Omental fat pad (tissue), 3 donors: ENCODE measurements at regions not wholly inside any gene's neighbourhood (a gene's known extent, or its start where the extent isn't known, plus 50 kb on each side); places are given as distances from the start of the nearest gene placed in this dataset.

Experiments used
- ATAC-seq: fragments of 150-250 bp; one replicate; pipeline ENCODE4 v1.9.1; 2016; ENCODE audit warnings: mild to moderate bottlenecking, moderate library complexity; ENCODE audit not compliant: low FRiP score
- DNase-seq: peaks from one replicate; pipeline ENCODE4 v3.0.0-alpha.2; 2019; ENCODE audit warnings: low spot score
- CTCF ChIP-seq, 3 donors: fragments of 450-650 bp; IDR thresholded peaks; one replicate each; pipeline ENCODE4 v1.5.1; 2016 to 2017; ENCODE audit warnings: antibody characterized with exemption in 3 of 3, mild to moderate bottlenecking in 3 of 3, moderate library complexity in 2 of 3

GRCh38 chr10:25094590-25094989 lies 78.2 kb downstream of the THNSL1 start:
- no peak for DNase-seq
- TF ChIP-seq CTCF (IDR thresholded peaks at IDR 0.05) = no peak
- ATAC-seq = no peak

- no peak for ATAC-seq
- DNase-seq = no peak
- TF ChIP-seq CTCF (IDR thresholded peaks at IDR 0.05) = no peak
Measured at GRCh38 chr10:25097669-25098411, 77.0 kb upstream of the GPR158 start.

- TF ChIP-seq CTCF (IDR thresholded peaks at IDR 0.05) = no peak
- no peak for ATAC-seq
- no peak for DNase-seq
Measured at GRCh38 chr10:25100141-25100540, 74.7 kb upstream of the GPR158 start.

- ATAC-seq = no peak
- TF ChIP-seq CTCF (IDR thresholded peaks at IDR 0.05) = no peak
Measured at GRCh38 chr10:25101461-25102146, 73.2 kb upstream of the GPR158 start.

GRCh38 chr10:25102147-25102822 lies 72.5 kb upstream of the GPR158 start:
- DNase-seq (no peak), ATAC-seq (no peak)
- TF ChIP-seq CTCF (IDR thresholded peaks at IDR 0.05) = no peak

More at GRCh38 chr10:25101461-25102146, 73.2 kb upstream of the GPR158 start:
- no peak for DNase-seq

- DNase-seq = no peak
- TF ChIP-seq CTCF (IDR thresholded peaks at IDR 0.05) = no peak
- no peak for ATAC-seq
Measured at GRCh38 chr10:25103703-25104102, 71.1 kb upstream of the GPR158 start.
